Neuronal stem cell (in vitro differentiated cells): ENCODE measurements at regions not wholly inside any gene's neighbourhood (a gene's known extent, or its start where the extent isn't known, plus 50 kb on each side); places are given as distances from the start of the nearest gene placed in this dataset.
"Not testable (repeated sequence)": the region's sequence is repeated elsewhere in the genome, so short reads cannot be mapped to it uniquely, and the experiment has no call there.

Experiments
- DNase-seq: peaks from one replicate; pipeline ENCODE4 v3.0.0-alpha.2; 2013; ENCODE audit warnings: low spot score
- H2AFZ ChIP-seq: one replicate; pipeline ENCODE4 v1.6.1; 2013; ENCODE audit warnings: mild to moderate bottlenecking, low read length, inconsistent platforms
- H2AK5ac ChIP-seq: 2 replicates; pipeline ENCODE4 v1.6.1; 2013; ENCODE audit warnings: low read depth, mild to moderate bottlenecking, inconsistent platforms, low read length, moderate library complexity, mixed read lengths
- H2BK120ac ChIP-seq: 2 replicates; pipeline ENCODE4 v1.6.1; 2013; ENCODE audit warnings: low read depth, mild to moderate bottlenecking, inconsistent platforms, low read length, moderate library complexity, mixed read lengths
- H2BK12ac ChIP-seq: one replicate; pipeline ENCODE4 v1.6.1; 2013; ENCODE audit warnings: low read length, inconsistent platforms
- H2BK15ac ChIP-seq: 2 replicates; pipeline ENCODE4 v1.6.1; 2013; ENCODE audit warnings: mild to moderate bottlenecking, low read length, inconsistent platforms, mixed read lengths
- H2BK5ac ChIP-seq: one replicate; pipeline ENCODE4 v1.6.1; 2013; ENCODE audit warnings: inconsistent platforms, mild to moderate bottlenecking, low read length, moderate library complexity
- H3K14ac ChIP-seq: one replicate; pipeline ENCODE4 v1.6.1; 2013; ENCODE audit warnings: low read length, inconsistent platforms
- H3K18ac ChIP-seq: 2 replicates; pipeline ENCODE4 v1.6.1; 2013; ENCODE audit warnings: low read length, inconsistent platforms
- H3K23ac ChIP-seq: 2 replicates; pipeline ENCODE4 v1.6.1; 2013; ENCODE audit warnings: low read depth, mild to moderate bottlenecking, mixed read lengths, low read length, inconsistent platforms; ENCODE audit not compliant: poor library complexity
- H3K27ac ChIP-seq: replicated peaks from 3 replicates; pipeline ENCODE4 v1.5.1; 2013; ENCODE audit warnings: low read length, inconsistent platforms
- H3K27me3 ChIP-seq, 3 experiments: 2 replicates each; pipeline ENCODE4 v1.6.1; 2013; ENCODE audit warnings: low read length in 3 of 3, mild to moderate bottlenecking in 2 of 3, inconsistent platforms in 1 of 3, low read depth in 1 of 3, mixed read lengths in 1 of 3, moderate library complexity in 1 of 3; ENCODE audit not compliant: control insufficient read depth in 3 of 3, insufficient read depth in 3 of 3
- H3K36me3 ChIP-seq, 2 donors: replicated peaks in 1 of 2; 2 replicates each; pipeline ENCODE4 v1.6.1; 2013; ENCODE audit warnings: low read length in 2 of 2; ENCODE audit not compliant: control insufficient read depth in 2 of 2, insufficient read depth in 2 of 2
- H3K4ac ChIP-seq: 2 replicates; pipeline ENCODE4 v1.6.1; 2013; ENCODE audit warnings: inconsistent platforms, mild to moderate bottlenecking, low read length, moderate library complexity
- H3K4me1 ChIP-seq, 2 donors: 1 replicate in 1 of 2; 2 replicates in 1 of 2; pipeline ENCODE4 v1.6.1; 2013; ENCODE audit warnings: low read length in 2 of 2, low read depth in 1 of 2; ENCODE audit not compliant: control insufficient read depth in 2 of 2, insufficient read depth in 1 of 2
- H3K4me2 ChIP-seq: one replicate; pipeline ENCODE4 v1.6.1; 2013; ENCODE audit warnings: mild to moderate bottlenecking, low read length, inconsistent platforms; ENCODE audit not compliant: insufficient read depth, poor library complexity, severe bottlenecking
- H3K4me3 ChIP-seq, 2 donors: 2 replicates each; pipeline ENCODE4 v1.5.1; 2013; ENCODE audit warnings: low read length in 2 of 2, mild to moderate bottlenecking in 2 of 2, inconsistent platforms in 1 of 2, moderate library complexity in 1 of 2
- H3K79me1 ChIP-seq: one replicate; pipeline ENCODE4 v1.6.1; 2013; ENCODE audit warnings: low read depth, mild to moderate bottlenecking, inconsistent platforms, low read length, moderate library complexity
- H3K9ac ChIP-seq: one replicate; pipeline ENCODE4 v1.6.1; 2013; ENCODE audit warnings: mild to moderate bottlenecking, low read depth, low read length, inconsistent platforms; ENCODE audit not compliant: poor library complexity
- H3K9me3 ChIP-seq, 2 donors: replicated peaks in 1 of 2; 2 replicates each; pipeline versions ENCODE3 to v1.6.1; 2013; ENCODE audit warnings: low read length in 2 of 2, mild to moderate bottlenecking in 2 of 2, inconsistent platforms in 1 of 2, low read depth in 1 of 2, mixed read lengths in 1 of 2, moderate library complexity in 1 of 2; ENCODE audit not compliant: control insufficient read depth in 2 of 2, insufficient read depth in 1 of 2
- H4K8ac ChIP-seq: one replicate; pipeline ENCODE4 v1.6.1; 2013; ENCODE audit warnings: low read depth, mild to moderate bottlenecking, inconsistent platforms, low read length, moderate library complexity
- H4K91ac ChIP-seq: one replicate; pipeline ENCODE4 v1.6.1; 2013; ENCODE audit warnings: low read length, low read depth, mild to moderate bottlenecking, inconsistent platforms; ENCODE audit not compliant: poor library complexity
- WGBS, 2 donors: extraction: QIAGEN DNeasy Blood & Tissue Kit; methylation state at CpG; one replicate each; pipeline ENCODE4 v1.1.7; 2013; ENCODE audit warnings: missing lambda C conversion rate in 2 of 2, mixed read lengths in 1 of 2; ENCODE audit not compliant: insufficient read length in 2 of 2, insufficient replicate concordance in 1 of 2; ENCODE audit errors: extremely low coverage in 2 of 2; 5-methylcytosine and 5-hydroxymethylcytosine counted together

DNA sequence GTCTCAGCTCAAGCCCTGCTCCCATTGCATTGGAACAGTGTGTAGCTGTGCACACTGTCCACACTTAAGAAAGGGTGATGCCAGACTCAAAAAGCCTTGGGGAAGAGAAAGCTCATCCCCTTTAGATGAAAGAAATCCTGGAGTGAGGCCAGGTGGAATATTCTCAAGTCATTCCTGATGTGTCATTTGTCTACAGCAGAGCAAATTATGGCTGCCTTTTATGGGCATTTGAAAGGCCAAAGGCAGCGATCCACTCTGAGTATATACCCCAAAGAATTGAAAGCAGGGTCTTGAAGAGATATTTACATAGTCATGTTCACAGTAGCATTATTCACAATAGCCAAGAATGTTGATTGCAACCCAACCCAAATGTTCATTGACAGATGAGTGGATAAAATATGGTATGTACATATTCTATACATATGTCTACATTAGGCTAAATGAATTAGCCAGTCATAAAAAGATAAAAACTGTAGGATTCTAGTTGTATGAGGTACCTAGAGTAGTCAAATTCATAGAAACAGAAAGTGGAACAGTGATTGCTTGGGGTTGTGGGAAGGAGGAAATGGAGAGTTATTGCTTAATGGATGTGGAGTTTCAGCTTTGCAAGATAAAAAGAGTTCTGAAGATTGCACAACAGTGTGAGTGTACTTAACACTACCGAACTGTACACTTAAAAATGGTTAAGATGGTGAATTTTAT is 214.9 kb downstream of the KCNRG start:
- Histone ChIP-seq H3K36me3 (no peaks in the 10 kb centered on the region), H3K18ac (no peak overlapping the region), H3K4me1 (peaks cover 0 to 2% of the 10 kb centered on the region in 2 donors), H3K14ac (no peak overlapping the region), H4K91ac (no peak overlapping the region), H3K9ac (no peak overlapping the region), H3K27me3 (no peaks in the 10 kb centered on the region), H3K79me1 (no peaks in the 10 kb centered on the region), H3K27ac (no peak overlapping the region), H2AK5ac (no peak overlapping the region), H3K9me3 (peaks cover 0 to 5% of the 10 kb centered on the region in 2 donors), H4K8ac (no peak overlapping the region), H3K23ac (no peak overlapping the region), H2BK5ac (no peak overlapping the region), H3K4ac (no peak overlapping the region), H2BK120ac (no peak overlapping the region), H2AFZ (no peak overlapping the region), H3K4me3 (no peak overlapping the region), H2BK12ac (no peak overlapping the region), H2BK15ac (no peak overlapping the region), H3K4me2 (no peak overlapping the region)
- WGBS, 2 donors, result no CpG with 5 or more reads among the region's 2 CpGs
- DNase-seq, result no peak

DNA sequence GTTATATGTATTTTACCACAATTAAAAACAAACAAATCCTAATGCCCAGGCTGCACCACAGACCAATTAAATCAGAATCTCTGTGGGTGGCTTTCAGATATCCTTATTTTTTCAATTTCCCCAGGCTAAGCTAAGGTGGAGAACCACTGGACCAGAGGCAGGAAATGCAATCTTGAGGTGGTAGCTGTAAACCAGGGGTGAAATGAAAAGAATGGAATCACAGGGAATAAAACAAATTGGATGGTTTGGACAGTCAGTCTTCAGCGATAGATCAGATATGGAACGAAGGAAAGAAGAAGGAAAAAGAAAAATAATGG is 215.4 kb downstream of the KCNRG start:
- H3K79me1 ChIP-seq, result no peaks in the 10 kb centered on the region
- no peak overlapping the region for H3K27ac ChIP-seq
- WGBS, 2 donors, result no CpG with 5 or more reads among the region's 2 CpGs
- no peak overlapping the region for H3K18ac ChIP-seq
- H2BK120ac ChIP-seq, result no peak overlapping the region
- peaks cover 0 to 2% of the 10 kb centered on the region in 2 donors for H3K4me1 ChIP-seq
- no peak overlapping the region for H4K8ac ChIP-seq
- H3K4me3 ChIP-seq, result no peak overlapping the region
- no peak overlapping the region for H2BK5ac ChIP-seq
- no peak for DNase-seq
- no peak overlapping the region for H3K23ac ChIP-seq
- no peaks in the 10 kb centered on the region for H3K27me3 ChIP-seq
- no peak overlapping the region for H4K91ac ChIP-seq
- H2AK5ac ChIP-seq, result no peak overlapping the region
- no peak overlapping the region for H3K4me2 ChIP-seq
- H3K36me3 ChIP-seq, result no peaks in the 10 kb centered on the region
- no peak overlapping the region for H3K14ac ChIP-seq
- no peak overlapping the region for H2AFZ ChIP-seq
- H3K9me3 ChIP-seq, result peaks cover 0 to 5% of the 10 kb centered on the region in 2 donors
- H3K4ac ChIP-seq, result no peak overlapping the region
- H2BK12ac ChIP-seq, result no peak overlapping the region
- no peak overlapping the region for H3K9ac ChIP-seq
- H2BK15ac ChIP-seq, result no peak overlapping the region

DNA sequence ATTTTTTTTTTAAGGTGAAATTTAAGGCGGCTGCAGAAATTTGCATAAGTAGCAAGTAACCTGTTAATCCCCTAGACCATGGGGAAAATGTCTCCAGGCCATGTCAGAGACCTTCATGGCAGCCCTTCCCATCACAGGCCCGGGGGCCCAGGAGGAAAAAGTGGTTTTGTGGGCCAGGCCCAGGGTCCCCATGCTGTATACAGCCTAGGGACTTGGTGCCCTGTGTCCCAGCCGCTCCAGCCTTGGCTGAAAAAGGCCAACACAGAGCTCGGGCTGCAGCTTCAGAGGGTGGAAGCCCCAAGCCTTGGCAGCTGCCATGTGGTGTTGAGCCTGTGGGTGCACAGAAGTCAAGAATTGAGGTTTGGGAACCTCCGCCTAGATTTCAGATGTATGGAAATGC is 218.3 kb downstream of the KCNRG start:
- H3K27ac ChIP-seq, H3K18ac ChIP-seq, H3K4me3 ChIP-seq, H3K9ac ChIP-seq, H4K8ac ChIP-seq, H3K36me3 ChIP-seq, DNase-seq, H3K14ac ChIP-seq, H3K27me3 ChIP-seq, H3K9me3 ChIP-seq, H2AK5ac ChIP-seq, H2BK12ac ChIP-seq, H2AFZ ChIP-seq, H2BK15ac ChIP-seq, H3K4me2 ChIP-seq, H2BK120ac ChIP-seq, H3K23ac ChIP-seq, H3K79me1 ChIP-seq, H4K91ac ChIP-seq, H3K4ac ChIP-seq, H2BK5ac ChIP-seq, H3K4me1 ChIP-seq: not testable (repeated sequence)
- no CpG with 5 or more reads among the region's 5 CpGs for WGBS, 2 donors

DNA sequence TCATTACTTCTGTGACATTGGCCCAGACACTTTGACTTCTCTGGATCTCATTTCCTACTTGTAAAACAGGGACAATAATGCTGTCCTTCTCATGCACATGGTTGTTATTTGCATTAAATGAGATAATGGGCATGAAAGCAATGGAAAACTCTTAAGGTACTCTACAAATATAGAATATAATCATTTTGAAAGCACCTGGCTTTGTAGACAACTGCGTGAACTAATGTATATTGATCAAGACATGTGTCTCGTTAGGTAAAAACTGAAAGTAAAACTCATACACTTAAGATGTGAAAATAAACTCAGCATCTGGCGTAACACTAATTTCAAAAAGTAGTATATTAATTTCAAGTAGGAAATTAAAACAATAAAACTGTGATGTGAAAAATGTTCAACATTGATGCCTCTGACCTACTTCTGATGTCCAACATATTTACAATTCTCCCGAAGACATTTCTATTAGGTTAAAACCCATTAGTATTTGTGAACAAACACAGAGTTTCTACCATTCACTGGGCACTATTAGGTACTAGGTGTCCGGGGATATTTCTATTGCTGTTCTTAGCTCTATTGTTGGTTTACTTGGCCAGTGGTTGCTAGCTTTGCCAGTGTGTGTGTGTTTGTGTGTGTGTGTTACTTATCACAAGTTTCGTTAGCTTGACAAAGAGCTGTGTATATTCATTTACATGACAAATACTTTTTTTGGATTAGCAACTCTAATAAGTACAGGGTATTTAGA is 220.5 kb downstream of the KCNRG start:
- Histone ChIP-seq H3K14ac (no peak overlapping the region), H4K91ac (no peak overlapping the region), H3K27ac (no peak overlapping the region), H2BK15ac (no peak overlapping the region), H2AK5ac (no peak overlapping the region), H2BK12ac (no peak overlapping the region), H2BK5ac (no peak overlapping the region), H3K4me3 (no peak overlapping the region), H3K9me3 (peaks cover 0 to 5% of the 10 kb centered on the region in 2 donors), H4K8ac (no peak overlapping the region), H3K18ac (no peak overlapping the region), H2BK120ac (no peak overlapping the region), H3K36me3 (no peaks in the 10 kb centered on the region), H3K4ac (no peak overlapping the region), H3K79me1 (no peaks in the 10 kb centered on the region), H3K4me2 (no peak overlapping the region), H2AFZ (no peak overlapping the region), H3K23ac (no peak overlapping the region), H3K4me1 (peaks cover 0 to 1% of the 10 kb centered on the region in 2 donors), H3K27me3 (no peaks in the 10 kb centered on the region), H3K9ac (no peak overlapping the region)
- WGBS, 2 donors, result no CpG with 5 or more reads among the region's 6 CpGs
- no peak for DNase-seq
